Transverse colon (tissue), 3 donors: ENCODE measurements at regions not wholly inside any gene's neighbourhood (a gene's known extent, or its start where the extent isn't known, plus 50 kb on each side); places are given as distances from the start of the nearest gene placed in this dataset.

ENCODE experiments used
- CTCF ChIP-seq, 5 experiments: fragments of 200-600 bp in 3 of 5; fragments of 450-650 bp in 2 of 5; sonication (generic) in 3 of 5; IDR thresholded peaks; 1 replicate in 2 of 5; 2 replicates in 3 of 5; pipeline ENCODE4 v1.5.1; 2016 to 2017; ENCODE audit warnings: antibody characterized with exemption in 5 of 5, inconsistent platforms in 3 of 5, mild to moderate bottlenecking in 2 of 5, moderate library complexity in 1 of 5
- EP300 ChIP-seq: sonication (generic); formaldehyde crosslinking; IDR thresholded peaks from one replicate; pipeline ENCODE4 v1.6.1; 2017; ENCODE audit warnings: antibody characterized with exemption, low read depth
- POLR2A ChIP-seq: fragments of 450-650 bp; IDR thresholded peaks from one replicate; pipeline ENCODE4 v1.6.1; 2016; ENCODE audit warnings: antibody characterized with exemption, mild to moderate bottlenecking, moderate library complexity

- TF ChIP-seq CTCF (IDR thresholded peaks at IDR 0.05) (no peak), EP300 (no peak), POLR2A (no peak)
Measured at GRCh38 chr1:80535466-80535865, 1265.3 kb upstream of the ADGRL2 start.
